MM.1S (cell line): ENCODE measurements at regions not wholly inside any gene's neighbourhood (a gene's known extent, or its start where the extent isn't known, plus 50 kb on each side); places are given as distances from the start of the nearest gene placed in this dataset.

Experiments used
- EZH2 ChIP-seq: fragments of 300-600 bp; sonication (generic); optimal IDR thresholded peaks from 2 replicates; pipeline ENCODE3; 2017; ENCODE audit warnings: low read depth, mild to moderate bottlenecking, antibody characterized with exemption, low read length, mixed read lengths
- EZH2phosphoT487 ChIP-seq: fragments of 300-600 bp; sonication (generic); IDR thresholded peaks from 2 replicates; pipeline ENCODE4 v1.6.1; 2018; ENCODE audit warnings: antibody characterized with exemption, low read length
- TF ChIP-seq, protein P1 (sequence below): fragments of 300-600 bp; sonication (generic); IDR thresholded peaks from 2 replicates; pipeline ENCODE4 v1.5.1; 2016; ENCODE audit warnings: antibody characterized with exemption, low read length, mixed read lengths

DNA sequence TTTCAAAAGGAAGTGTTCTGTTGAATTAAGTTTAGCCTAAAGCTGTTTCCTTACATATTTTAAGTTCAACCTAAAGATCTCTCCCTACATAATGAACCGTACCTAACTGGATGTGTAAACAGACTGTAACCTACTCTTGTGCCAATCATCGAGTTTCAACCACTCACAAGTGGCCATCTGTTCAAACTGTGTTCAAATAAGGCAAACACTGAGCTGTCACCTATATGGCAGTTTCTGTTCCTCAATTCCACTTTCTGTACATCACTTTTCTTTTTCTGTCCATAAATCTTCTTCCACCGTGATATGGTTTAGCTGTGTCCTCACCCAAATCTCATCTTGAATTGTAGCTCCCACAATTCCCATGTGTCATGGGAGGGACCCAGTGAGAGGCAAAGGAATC lies 428.6 kb downstream of the HACE1 start:
- TF ChIP-seq, protein P1, sequence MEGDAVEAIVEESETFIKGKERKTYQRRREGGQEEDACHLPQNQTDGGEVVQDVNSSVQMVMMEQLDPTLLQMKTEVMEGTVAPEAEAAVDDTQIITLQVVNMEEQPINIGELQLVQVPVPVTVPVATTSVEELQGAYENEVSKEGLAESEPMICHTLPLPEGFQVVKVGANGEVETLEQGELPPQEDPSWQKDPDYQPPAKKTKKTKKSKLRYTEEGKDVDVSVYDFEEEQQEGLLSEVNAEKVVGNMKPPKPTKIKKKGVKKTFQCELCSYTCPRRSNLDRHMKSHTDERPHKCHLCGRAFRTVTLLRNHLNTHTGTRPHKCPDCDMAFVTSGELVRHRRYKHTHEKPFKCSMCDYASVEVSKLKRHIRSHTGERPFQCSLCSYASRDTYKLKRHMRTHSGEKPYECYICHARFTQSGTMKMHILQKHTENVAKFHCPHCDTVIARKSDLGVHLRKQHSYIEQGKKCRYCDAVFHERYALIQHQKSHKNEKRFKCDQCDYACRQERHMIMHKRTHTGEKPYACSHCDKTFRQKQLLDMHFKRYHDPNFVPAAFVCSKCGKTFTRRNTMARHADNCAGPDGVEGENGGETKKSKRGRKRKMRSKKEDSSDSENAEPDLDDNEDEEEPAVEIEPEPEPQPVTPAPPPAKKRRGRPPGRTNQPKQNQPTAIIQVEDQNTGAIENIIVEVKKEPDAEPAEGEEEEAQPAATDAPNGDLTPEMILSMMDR, result no peak
- TF ChIP-seq EZH2 (no peak), EZH2phosphoT487 (no peak)
